Gastrocnemius medialis (tissue), 4 donors: ENCODE measurements at regions not wholly inside any gene's neighbourhood (a gene's known extent, or its start where the extent isn't known, plus 50 kb on each side); places are given as distances from the start of the nearest gene placed in this dataset.

Experiments
- ATAC-seq, 2 donors: fragments of 150-250 bp; one replicate each; pipeline ENCODE4 v1.9.1; 2016
- DNase-seq, 2 donors: peaks; one replicate each; pipeline ENCODE4 v3.0.0-alpha.2; 2019
- H3K27ac ChIP-seq, 4 donors: fragments of 200-600 bp; sonication (generic); 1 replicate in 1 of 4; 2 replicates in 3 of 4; pipeline ENCODE4 v1.5.1; 2016 to 2018; ENCODE audit warnings: mild to moderate bottlenecking in 2 of 4, moderate library complexity in 1 of 4
- H3K27me3 ChIP-seq, 3 donors: fragments of 200-600 bp; sonication (generic) in 2 of 3; 1 replicate in 1 of 3; 2 replicates in 2 of 3; pipeline versions ENCODE4 v1.5.1 to v1.6.0; 2016 to 2019; ENCODE audit warnings: mild to moderate bottlenecking in 1 of 3, moderate library complexity in 1 of 3
- H3K36me3 ChIP-seq, 2 donors: fragments of 200-600 bp; sonication (generic) in 1 of 2; one replicate each; pipeline ENCODE4 v1.5.1; 2017 to 2018
- H3K4me1 ChIP-seq, 2 donors: fragments of 200-600 bp; sonication (generic) in 1 of 2; one replicate each; pipeline ENCODE4 v1.5.1; 2016 to 2017; ENCODE audit warnings: mild to moderate bottlenecking in 2 of 2
- H3K4me3 ChIP-seq, 4 donors: fragments of 200-600 bp; sonication (generic) in 3 of 4; 1 replicate in 1 of 4; 2 replicates in 3 of 4; pipeline ENCODE4 v1.5.1; 2016 to 2019; ENCODE audit warnings: mild to moderate bottlenecking in 2 of 4
- H3K9me3 ChIP-seq, 3 donors: fragments of 200-600 bp; sonication (generic) in 2 of 3; 1 replicate in 1 of 3; 2 replicates in 2 of 3; pipeline ENCODE4 v1.5.1; 2016 to 2019
- CTCF ChIP-seq, 5 experiments: fragments of 450-650 bp in 3 of 5; fragments of 200-600 bp in 2 of 5; sonication (generic) in 2 of 5; IDR thresholded peaks in 4 of 5; conservative IDR thresholded peaks in 1 of 5; 1 replicate in 4 of 5; 2 replicates in 1 of 5; pipeline ENCODE4 v1.5.1; 2016 to 2019; ENCODE audit warnings: antibody characterized with exemption in 5 of 5, mild to moderate bottlenecking in 3 of 5, moderate library complexity in 3 of 5
- POLR2A ChIP-seq, 2 donors: fragments of 450-650 bp; IDR thresholded peaks; one replicate each; pipeline ENCODE4 v1.6.1; 2017; ENCODE audit warnings: antibody characterized with exemption in 2 of 2, mild to moderate bottlenecking in 2 of 2, moderate library complexity in 2 of 2
- in situ Hi-C, 4 donors: fragments of 200-750 bp; cut with MboI; loops; one replicate each; pipeline versions ENCODE4 v1.15.0 to v1.8.0; 2017; ENCODE audit warnings: low sequenced_read_pairs in 4 of 4
- intact Hi-C: fragments of 100-400 bp; cut with DNase I; formaldehyde crosslinking; loops from one replicate; pipeline ENCODE4 v1.15.1; 2023; ENCODE audit warnings: low total_unique reads

GRCh38 chr12:110998971-110999370 is 78.6 kb upstream of the MYL2 start:
- H3K36me3 ChIP-seq: no peaks in the 10 kb centered on the region

GRCh38 chr12:110998165-110998564 is 77.8 kb upstream of the MYL2 start:
- intact Hi-C loops: no loop called here
- peaks cover 0 to 3% (median 0%) of the 10 kb centered on the region in 3 donors for H3K9me3 ChIP-seq
- no peaks in the 10 kb centered on the region for H3K27me3 ChIP-seq
- DNase-seq: no peak
- TF ChIP-seq CTCF (IDR thresholded peaks at IDR 0.05 in 4 of 5, conservative IDR thresholded peaks at IDR 0.05 in 1 of 5): no peak
- TF ChIP-seq POLR2A (IDR thresholded peaks at IDR 0.05): no peak
- H3K36me3 ChIP-seq: no peaks in the 10 kb centered on the region
- peaks cover 4 to 8% of the 10 kb centered on the region in 2 donors for H3K4me1 ChIP-seq
- in situ Hi-C loops: no loop called here
- ATAC-seq: no peak
- no peak overlapping the region for H3K4me3 ChIP-seq
- H3K27ac ChIP-seq: no peak overlapping the region

More at GRCh38 chr12:110998971-110999370, 78.6 kb upstream of the MYL2 start:
- no peak for ATAC-seq
- H3K9me3 ChIP-seq: peaks cover 0 to 3% (median 0%) of the 10 kb centered on the region in 3 donors
- intact Hi-C loops (no loop called here), in situ Hi-C loops (no loop called here)
- TF ChIP-seq POLR2A (IDR thresholded peaks at IDR 0.05) (no peak), CTCF (IDR thresholded peaks at IDR 0.05 in 4 of 5, conservative IDR thresholded peaks at IDR 0.05 in 1 of 5) (no peak)
- H3K4me1 ChIP-seq: peaks cover 4 to 8% of the 10 kb centered on the region in 2 donors
- no peak for DNase-seq
- H3K4me3 ChIP-seq: no peak overlapping the region
- H3K27me3 ChIP-seq: no peaks in the 10 kb centered on the region
- no peak overlapping the region for H3K27ac ChIP-seq

GRCh38 chr12:110996415-110996814 is 76.0 kb upstream of the MYL2 start:
- ATAC-seq: no peak
- in situ Hi-C loops: no loop called here
- intact Hi-C loops: no loop called here

GRCh38 chr12:110995615-110996014 is 75.2 kb upstream of the MYL2 start:
- peaks cover 0 to 3% (median 0%) of the 10 kb centered on the region in 3 donors for H3K9me3 ChIP-seq
- DNase-seq: no peak
- TF ChIP-seq POLR2A (IDR thresholded peaks at IDR 0.05): no peak
- no peak for TF ChIP-seq CTCF (IDR thresholded peaks at IDR 0.05 in 4 of 5, conservative IDR thresholded peaks at IDR 0.05 in 1 of 5)
- no peaks in the 10 kb centered on the region for H3K27me3 ChIP-seq
- H3K4me3 ChIP-seq: no peak overlapping the region
- peaks cover 4 to 8% of the 10 kb centered on the region in 2 donors for H3K4me1 ChIP-seq
- intact Hi-C loops: no loop called here
- peak overlapping the region in 1 of 4 donors; percentile 67 for H3K27ac ChIP-seq
- ATAC-seq: no peak
- in situ Hi-C loops: no loop called here
- no peaks in the 10 kb centered on the region for H3K36me3 ChIP-seq

More at GRCh38 chr12:110996415-110996814, 76.0 kb upstream of the MYL2 start:
- Histone ChIP-seq H3K9me3 (peaks cover 0 to 3% (median 0%) of the 10 kb centered on the region in 3 donors), H3K4me3 (no peak overlapping the region), H3K27me3 (no peaks in the 10 kb centered on the region), H3K36me3 (no peaks in the 10 kb centered on the region), H3K27ac (no peak overlapping the region), H3K4me1 (peaks cover 4 to 8% of the 10 kb centered on the region in 2 donors)
- TF ChIP-seq CTCF (IDR thresholded peaks at IDR 0.05 in 4 of 5, conservative IDR thresholded peaks at IDR 0.05 in 1 of 5): no peak
- no peak for TF ChIP-seq POLR2A (IDR thresholded peaks at IDR 0.05)
- no peak for DNase-seq

- Histone ChIP-seq H3K4me1 (peaks cover 4 to 8% of the 10 kb centered on the region in 2 donors), H3K36me3 (no peaks in the 10 kb centered on the region), H3K27me3 (no peaks in the 10 kb centered on the region), H3K4me3 (no peak overlapping the region), H3K27ac (peak overlapping the region in 2 of 4 donors; percentile 63 to 67), H3K9me3 (peaks cover 0 to 3% (median 0%) of the 10 kb centered on the region in 3 donors)
- intact Hi-C loops: no loop called here
- no peak for TF ChIP-seq POLR2A (IDR thresholded peaks at IDR 0.05)
- TF ChIP-seq CTCF (IDR thresholded peaks at IDR 0.05 in 4 of 5, conservative IDR thresholded peaks at IDR 0.05 in 1 of 5): peak in 1 of 5 experiments; percentile 18
- in situ Hi-C loops: no loop called here
- DNase-seq (peak; percentile 22 to 70), ATAC-seq (peak; percentile 85 to 97)
Observed at GRCh38 chr12:110995016-110995415, 74.6 kb upstream of the MYL2 start.
